GM23338 (cell line): ENCODE measurements at regions not wholly inside any gene's neighbourhood (a gene's known extent, or its start where the extent isn't known, plus 50 kb on each side); places are given as distances from the start of the nearest gene placed in this dataset.

Experiments
- ATAC-seq: fragments of 200-7000 bp; cut with Tn5 transposase; 3 replicates; pipeline ENCODE4 v1.9.1; 2020
- DNase-seq: peaks from one replicate; pipeline ENCODE4 v3.0.0-alpha.2; 2015; ENCODE audit warnings: low spot score
- H2AFZ ChIP-seq: fragments of 200-600 bp; sonication (generic); 2 replicates; pipeline ENCODE4 v1.8.0; 2016; ENCODE audit warnings: antibody characterized with exemption, mild to moderate bottlenecking, moderate library complexity
- H3F3A ChIP-seq: fragments of 200-600 bp; sonication (generic); replicated peaks from 2 replicates; pipeline ENCODE4 v1.8.0; 2017; ENCODE audit warnings: antibody characterized with exemption, mixed run types, low read depth
- H3K27ac ChIP-seq: fragments of 200-600 bp; sonication (generic); 2 replicates; pipeline ENCODE4 v1.6.1; 2016; ENCODE audit warnings: low read depth
- H3K27me3 ChIP-seq: fragments of 200-600 bp; sonication (generic); 2 replicates; pipeline ENCODE4 v1.8.0; 2016; ENCODE audit warnings: mild to moderate bottlenecking, mixed run types, moderate library complexity; ENCODE audit not compliant: insufficient read depth
- H3K36me3 ChIP-seq: fragments of 200-600 bp; sonication (generic); 2 replicates; pipeline ENCODE4 v1.8.0; 2016; ENCODE audit warnings: mild to moderate bottlenecking; ENCODE audit not compliant: insufficient read depth
- H3K4me1 ChIP-seq: fragments of 200-600 bp; sonication (generic); 2 replicates; pipeline ENCODE4 v1.8.0; 2016; ENCODE audit warnings: mild to moderate bottlenecking, moderate library complexity; ENCODE audit not compliant: insufficient read depth
- H3K4me2 ChIP-seq: fragments of 200-600 bp; sonication (generic); 2 replicates; pipeline ENCODE4 v1.7.1; 2017; ENCODE audit warnings: mixed run types
- H3K4me3 ChIP-seq: fragments of 200-600 bp; sonication (generic); 2 replicates; pipeline ENCODE4 v1.6.1; 2016; ENCODE audit warnings: mixed run types
- H3K79me2 ChIP-seq: fragments of 200-600 bp; sonication (generic); replicated peaks from 2 replicates; pipeline ENCODE4 v1.8.0; 2017; ENCODE audit warnings: mild to moderate bottlenecking; ENCODE audit not compliant: insufficient read depth
- H3K9me2 ChIP-seq: fragments of 200-600 bp; sonication (generic); 2 replicates; pipeline ENCODE4 v1.8.0; 2017; ENCODE audit not compliant: insufficient read depth
- H4K20me1 ChIP-seq: fragments of 200-600 bp; sonication (generic); replicated peaks from 2 replicates; pipeline ENCODE4 v1.8.0; 2017; ENCODE audit warnings: mild to moderate bottlenecking; ENCODE audit not compliant: insufficient read depth
- H3K27ac Mint-ChIP-seq: 2 replicates; pipeline ENCODE4 v1.8.0; 2020; ENCODE audit warnings: inconsistent platforms, mild to moderate bottlenecking, moderate library complexity, mixed read lengths
- H3K27me3 Mint-ChIP-seq: 3 replicates; pipeline ENCODE4 v1.8.0; 2022; ENCODE audit warnings: low read depth, mild to moderate bottlenecking, moderate library complexity, mixed read lengths, inconsistent platforms; ENCODE audit not compliant: insufficient read depth, poor library complexity
- H3K36me3 Mint-ChIP-seq: 3 replicates; pipeline ENCODE4 v1.8.0; 2021; ENCODE audit warnings: low read depth, mild to moderate bottlenecking, inconsistent platforms, moderate library complexity, mixed read lengths
- H3K4me1 Mint-ChIP-seq: 3 replicates; pipeline ENCODE4 v1.8.0; 2020; ENCODE audit warnings: mild to moderate bottlenecking, inconsistent platforms, mixed read lengths
- H3K4me3 Mint-ChIP-seq: 3 replicates; pipeline ENCODE4 v1.8.0; 2021; ENCODE audit warnings: moderate library complexity, mild to moderate bottlenecking, inconsistent platforms, mixed read lengths
- H3K9me3 Mint-ChIP-seq: 3 replicates; pipeline ENCODE4 v1.8.0; 2020; ENCODE audit warnings: moderate library complexity, mild to moderate bottlenecking, inconsistent platforms, mixed read lengths
- CREB1 ChIP-seq: fragments of 250-450 bp; sonication (Bioruptor Pico); IDR thresholded peaks from 2 replicates; pipeline ENCODE4 v1.5.0; 2020; ENCODE audit warnings: low read depth, mild to moderate bottlenecking, moderate library complexity
- CTCF ChIP-seq, 2 experiments: fragments of 200-600 bp in 1 of 2; sonication (generic) in 1 of 2; conservative IDR thresholded peaks; 2 replicates each; pipeline versions ENCODE4 v1.5.1 to v1.6.1; 2016 to 2017; ENCODE audit warnings: antibody characterized with exemption in 2 of 2, low read depth in 2 of 2, mild to moderate bottlenecking in 2 of 2, moderate library complexity in 1 of 2
- ETS1 ChIP-seq: IDR thresholded peaks from 2 replicates; pipeline ENCODE4 v1.6.1; 2016; ENCODE audit warnings: antibody characterized with exemption
- EZH2 ChIP-seq: fragments of 200-600 bp; sonication (generic); IDR thresholded peaks from one replicate; pipeline ENCODE4 v1.8.0; 2017; ENCODE audit warnings: antibody characterized with exemption, mild to moderate bottlenecking, low read depth; ENCODE audit not compliant: unreplicated experiment
- EZH2phosphoT487 ChIP-seq: fragments of 200-600 bp; sonication (generic); IDR thresholded peaks from one replicate; pipeline ENCODE4 v1.8.1; 2018; ENCODE audit warnings: antibody characterized with exemption; ENCODE audit not compliant: unreplicated experiment
- JUNB ChIP-seq: IDR thresholded peaks from one replicate; pipeline ENCODE4 v1.6.1; 2016; ENCODE audit warnings: antibody characterized with exemption; ENCODE audit not compliant: unreplicated experiment
- NANOG ChIP-seq: IDR thresholded peaks from 2 replicates; pipeline ENCODE4 v1.6.1; 2016; ENCODE audit warnings: antibody characterized with exemption, borderline replicate concordance
- POLR2AphosphoS5 ChIP-seq: IDR thresholded peaks from 2 replicates; pipeline ENCODE4 v1.6.1; 2016; ENCODE audit warnings: antibody characterized with exemption, low read depth
- REST ChIP-seq: IDR thresholded peaks from one replicate; pipeline ENCODE4 v1.6.1; 2018; ENCODE audit warnings: antibody characterized with exemption; ENCODE audit not compliant: unreplicated experiment
- STAT1 ChIP-seq: IDR thresholded peaks from one replicate; pipeline ENCODE4 v1.6.1; 2016; ENCODE audit warnings: antibody characterized with exemption; ENCODE audit not compliant: unreplicated experiment
- ZNF114 ChIP-seq: fragments of 250-450 bp; sonication (Bioruptor Pico); IDR thresholded peaks from 2 replicates; pipeline ENCODE4 v1.5.0; 2020; ENCODE audit warnings: mild to moderate bottlenecking, moderate library complexity
- ZNF331 ChIP-seq: fragments of 250-450 bp; sonication (Bioruptor Pico); IDR thresholded peaks from 2 replicates; pipeline ENCODE4 v1.5.0; 2020; ENCODE audit warnings: low read depth, mild to moderate bottlenecking, moderate library complexity
- ZNF462 ChIP-seq: fragments of 250-450 bp; sonication (Bioruptor Pico); IDR thresholded peaks from 2 replicates; pipeline ENCODE4 v1.5.0; 2020; ENCODE audit warnings: mild to moderate bottlenecking, moderate library complexity

- no peak overlapping the region for H3K4me2 ChIP-seq
- Mint-ChIP-seq H3K9me3 (no peaks in the 10 kb centered on the region), H3K4me1 (peaks cover 6% of the 10 kb centered on the region; the same call in 2 of the 3 replicates), H3K27me3 (peaks cover 1% of the 10 kb centered on the region), H3K36me3 (no peaks in the 10 kb centered on the region), H3K4me3 (no peak overlapping the region), H3K27ac (no peak overlapping the region)
- no peaks in the 10 kb centered on the region for H4K20me1 ChIP-seq
- no peaks in the 10 kb centered on the region for H3K4me1 ChIP-seq
- H3K9me2 ChIP-seq, result peaks cover 5% of the 10 kb centered on the region
- TF ChIP-seq ZNF331 (CRISPR knock-in tag) (no peak), EZH2 (no peak), CTCF (conservative IDR thresholded peaks at IDR 0.05; ENCODE audit: low read depth in 2 of 2) (no peak), NANOG (no peak), JUNB (no peak), ZNF114 (no peak), STAT1 (no peak), ETS1 (no peak), ZNF462 (CRISPR knock-in tag) (no peak), CREB1 (CRISPR knock-in tag) (no peak), REST (no peak), EZH2phosphoT487 (no peak), POLR2AphosphoS5 (no peak)
- DNase-seq (no peak), ATAC-seq (no peak)
- no peak overlapping the region for H3K27ac ChIP-seq
- no peaks in the 10 kb centered on the region for H3K36me3 ChIP-seq
- H3K4me3 ChIP-seq, result no peak overlapping the region
- H3K27me3 ChIP-seq, result no peaks in the 10 kb centered on the region
- H3K79me2 ChIP-seq, result no peaks in the 10 kb centered on the region
- no peak overlapping the region for H2AFZ ChIP-seq
- H3F3A ChIP-seq, result no peaks in the 10 kb centered on the region
These were observed 356.3 kb downstream of the CXCL12 start for GRCh38 chr10:44028384-44029137.
